ENCODE measurements at regions not wholly inside any gene's neighbourhood (a gene's known extent, or its start where the extent isn't known, plus 50 kb on each side); places are given as distances from the start of the nearest gene placed in this dataset.

DNA sequence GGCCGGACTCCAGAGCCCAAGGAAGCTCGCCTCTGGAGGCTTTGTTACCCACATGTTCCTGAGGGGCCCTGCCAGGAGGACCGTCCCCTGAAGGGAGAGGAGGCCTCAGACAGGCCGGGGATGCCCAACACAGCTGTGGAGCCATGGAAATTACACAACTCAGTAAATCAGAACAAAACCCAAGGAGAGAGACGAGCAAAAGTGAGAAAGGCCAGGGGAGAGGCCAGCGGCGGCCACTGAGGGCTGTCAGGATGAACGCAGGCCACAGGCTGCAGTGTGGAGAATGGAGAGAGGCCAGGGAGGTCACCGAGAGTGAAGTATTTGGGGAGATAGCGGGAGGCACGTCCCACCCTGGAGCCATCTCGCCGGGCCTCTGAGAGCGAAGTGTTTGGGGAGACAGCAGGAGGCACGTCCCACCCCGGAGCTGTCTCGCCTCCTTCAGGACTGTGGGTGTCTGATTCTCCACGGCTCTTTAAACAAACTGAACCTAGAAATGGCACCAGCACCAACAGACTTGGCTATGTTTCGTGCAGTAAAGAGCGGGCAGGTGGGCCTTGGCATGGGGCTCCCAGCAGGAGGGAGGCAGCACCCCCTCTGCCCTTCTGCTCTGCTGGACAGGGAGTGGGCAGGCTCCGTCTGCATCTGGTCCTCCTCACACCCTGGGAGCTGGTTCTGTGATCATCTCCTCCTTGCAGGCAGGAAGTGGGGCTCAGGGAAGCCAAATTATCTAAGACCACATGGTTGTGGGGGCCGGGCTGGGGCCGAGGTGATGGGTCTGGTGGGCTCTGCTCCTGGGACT lies 91.0 kb downstream of the YTHDF1 start:
- ChIA-PET CTCF (no interaction called here), POLR2A (no interaction called here)
- Mint-ChIP-seq H3K36me3 (ENCODE audit: low read depth) (no peaks in the 10 kb centered on the region), H3K27me3 (no peaks in the 10 kb centered on the region), H3K4me3 (no peak overlapping the region), H3K9me3 (no peaks in the 10 kb centered on the region), H3K4me1 (no peaks in the 10 kb centered on the region), H3K27ac (no peak overlapping the region)
- no peak for DNase-seq

DNA sequence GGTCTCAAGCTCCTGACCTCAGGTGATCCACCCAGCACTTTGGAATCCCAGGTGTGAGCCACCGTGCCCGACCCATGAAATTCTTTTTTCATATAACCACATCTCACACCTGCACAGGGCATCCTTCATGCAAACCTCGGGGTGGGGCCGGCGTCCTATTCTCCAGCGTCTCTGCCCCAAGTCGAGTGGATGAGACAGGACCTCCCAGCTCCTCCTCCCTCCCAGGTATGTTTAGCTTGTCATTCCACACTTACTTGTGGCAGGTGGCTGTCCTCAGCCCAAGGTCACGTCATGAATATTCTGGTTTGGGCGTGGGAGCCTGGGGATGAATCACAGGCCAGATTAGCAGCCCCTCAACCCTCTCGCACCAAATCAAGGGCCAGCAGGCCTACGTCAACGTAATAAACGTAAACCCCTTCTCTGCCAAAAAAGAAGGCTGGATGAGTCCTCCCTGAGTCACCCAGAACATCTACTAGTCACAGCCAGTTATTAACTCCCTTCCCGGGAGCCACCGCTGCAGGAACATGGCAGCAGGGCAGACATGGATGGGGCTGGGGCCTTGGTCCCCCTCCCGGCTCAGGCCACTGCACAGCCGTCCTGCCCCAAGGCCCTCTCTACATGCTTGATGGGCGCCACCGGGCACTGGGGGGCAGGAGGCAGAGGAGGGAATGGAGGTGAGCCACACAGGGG lies 91.7 kb downstream of the YTHDF1 start:
- Mint-ChIP-seq H3K4me3 (no peak overlapping the region), H3K4me1 (no peaks in the 10 kb centered on the region), H3K27ac (no peak overlapping the region), H3K36me3 (ENCODE audit: low read depth) (no peaks in the 10 kb centered on the region), H3K9me3 (no peaks in the 10 kb centered on the region), H3K27me3 (no peaks in the 10 kb centered on the region)
- ChIA-PET CTCF (no interaction called here), POLR2A (no interaction called here)
- no peak for DNase-seq

DNA sequence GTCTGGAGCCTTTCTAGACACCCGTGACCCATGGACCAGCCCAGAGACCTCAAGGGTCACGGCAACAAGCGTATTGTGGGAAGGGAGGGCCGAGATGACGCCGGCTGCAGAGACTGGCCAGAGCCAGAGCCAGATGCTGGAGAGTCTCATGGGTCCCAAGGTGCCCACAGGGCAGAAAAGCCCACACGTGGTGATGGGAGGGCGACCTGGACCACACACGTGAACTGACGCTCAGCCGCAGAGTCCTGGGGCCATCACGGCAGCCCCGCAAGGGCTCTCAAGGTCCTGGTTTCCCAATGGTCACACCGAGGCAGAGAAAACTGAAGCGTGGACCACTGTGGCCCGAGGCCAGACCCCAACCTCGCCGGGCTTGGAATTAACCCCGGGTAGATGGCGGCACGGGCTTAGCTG lies 92.6 kb downstream of the YTHDF1 start:
- no peaks in the 10 kb centered on the region for H3K27me3 Mint-ChIP-seq
- ChIA-PET POLR2A (no interaction called here), CTCF (no interaction called here)
- no peaks in the 10 kb centered on the region for H3K4me1 Mint-ChIP-seq
- H3K4me3 Mint-ChIP-seq, result no peak overlapping the region
- no peaks in the 10 kb centered on the region for H3K36me3 Mint-ChIP-seq (ENCODE audit: low read depth)
- H3K27ac Mint-ChIP-seq, result no peak overlapping the region
- H3K9me3 Mint-ChIP-seq, result no peaks in the 10 kb centered on the region
- DNase-seq, result no peak

DNA sequence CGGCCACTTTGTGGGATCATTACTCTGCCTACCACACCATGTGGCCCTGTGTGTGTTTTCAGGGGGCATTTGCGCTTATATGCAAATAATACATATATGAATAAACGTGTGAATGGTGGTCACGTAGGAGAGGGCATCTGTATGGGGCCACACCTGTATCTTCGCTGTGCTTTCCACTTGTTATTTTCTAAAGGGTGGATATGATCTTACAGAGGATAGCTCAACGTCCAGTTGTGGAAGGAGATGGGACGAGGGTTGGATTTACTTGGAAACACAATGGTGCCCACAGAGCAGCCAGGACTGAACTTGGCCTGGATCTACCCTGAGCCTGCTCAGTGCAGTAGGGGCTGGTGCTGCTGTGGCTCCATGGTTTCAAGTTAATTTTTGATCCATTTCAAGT lies 93.3 kb downstream of the YTHDF1 start:
- no peaks in the 10 kb centered on the region for H3K9me3 Mint-ChIP-seq
- ChIA-PET CTCF (no interaction called here), POLR2A (no interaction called here)
- DNase-seq, result no peak
- no peak overlapping the region for H3K4me3 Mint-ChIP-seq
- H3K27me3 Mint-ChIP-seq, result no peaks in the 10 kb centered on the region
- no peaks in the 10 kb centered on the region for H3K4me1 Mint-ChIP-seq
- no peaks in the 10 kb centered on the region for H3K36me3 Mint-ChIP-seq (ENCODE audit: low read depth)
- H3K27ac Mint-ChIP-seq, result no peak overlapping the region

- DNase-seq, result no peak
- no peak overlapping the region for H3K4me3 Mint-ChIP-seq
- H3K4me1 Mint-ChIP-seq, result no peaks in the 10 kb centered on the region
- ChIA-PET POLR2A (no interaction called here), CTCF (no interaction called here)
- no peaks in the 10 kb centered on the region for H3K27me3 Mint-ChIP-seq
- H3K36me3 Mint-ChIP-seq (ENCODE audit: low read depth), result no peaks in the 10 kb centered on the region
- no peak overlapping the region for H3K27ac Mint-ChIP-seq
- no peaks in the 10 kb centered on the region for H3K9me3 Mint-ChIP-seq
Observed at GRCh38 chr20:63121749-63122405, 94.1 kb downstream of the YTHDF1 start.

DNA sequence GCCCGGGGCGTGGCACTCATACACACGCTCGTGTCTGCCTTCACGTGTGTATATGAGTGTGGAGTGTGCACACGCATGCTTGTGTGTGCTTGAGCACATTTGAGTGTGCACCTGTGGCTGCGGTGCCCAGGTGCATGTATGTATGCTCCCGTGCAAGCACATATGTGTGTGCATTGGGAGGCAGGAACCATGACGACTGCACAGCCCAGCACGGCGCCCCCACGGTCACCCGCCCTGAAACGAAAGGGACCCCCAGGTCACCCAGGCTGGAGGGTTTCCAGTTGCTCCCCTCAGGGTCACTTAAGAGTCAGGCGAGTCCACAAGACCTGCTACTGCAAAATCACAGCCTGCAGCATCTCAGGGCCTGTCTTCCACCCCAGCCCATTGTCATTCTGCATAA lies 94.7 kb downstream of the YTHDF1 start:
- Mint-ChIP-seq H3K9me3 (no peaks in the 10 kb centered on the region), H3K27me3 (peaks cover under 1% of the 10 kb centered on the region), H3K27ac (no peak overlapping the region), H3K4me3 (no peak overlapping the region), H3K36me3 (ENCODE audit: low read depth) (no peaks in the 10 kb centered on the region), H3K4me1 (no peaks in the 10 kb centered on the region)
- ChIA-PET POLR2A (no interaction called here), CTCF (no interaction called here)
- no peak for DNase-seq

- POLR2A ChIA-PET, result no interaction called here
- H3K36me3 Mint-ChIP-seq (ENCODE audit: low read depth), result no peaks in the 10 kb centered on the region
- H3K27me3 Mint-ChIP-seq, result peaks cover 5% of the 10 kb centered on the region
- no peaks in the 10 kb centered on the region for H3K9me3 Mint-ChIP-seq
- no peak for DNase-seq
- no peak overlapping the region for H3K4me3 Mint-ChIP-seq
- CTCF ChIA-PET, result no interaction called here
- H3K27ac Mint-ChIP-seq, result no peak overlapping the region
- H3K4me1 Mint-ChIP-seq, result no peaks in the 10 kb centered on the region
Observed at GRCh38 chr20:63120808-63121090, 95.2 kb downstream of the YTHDF1 start.

DNA sequence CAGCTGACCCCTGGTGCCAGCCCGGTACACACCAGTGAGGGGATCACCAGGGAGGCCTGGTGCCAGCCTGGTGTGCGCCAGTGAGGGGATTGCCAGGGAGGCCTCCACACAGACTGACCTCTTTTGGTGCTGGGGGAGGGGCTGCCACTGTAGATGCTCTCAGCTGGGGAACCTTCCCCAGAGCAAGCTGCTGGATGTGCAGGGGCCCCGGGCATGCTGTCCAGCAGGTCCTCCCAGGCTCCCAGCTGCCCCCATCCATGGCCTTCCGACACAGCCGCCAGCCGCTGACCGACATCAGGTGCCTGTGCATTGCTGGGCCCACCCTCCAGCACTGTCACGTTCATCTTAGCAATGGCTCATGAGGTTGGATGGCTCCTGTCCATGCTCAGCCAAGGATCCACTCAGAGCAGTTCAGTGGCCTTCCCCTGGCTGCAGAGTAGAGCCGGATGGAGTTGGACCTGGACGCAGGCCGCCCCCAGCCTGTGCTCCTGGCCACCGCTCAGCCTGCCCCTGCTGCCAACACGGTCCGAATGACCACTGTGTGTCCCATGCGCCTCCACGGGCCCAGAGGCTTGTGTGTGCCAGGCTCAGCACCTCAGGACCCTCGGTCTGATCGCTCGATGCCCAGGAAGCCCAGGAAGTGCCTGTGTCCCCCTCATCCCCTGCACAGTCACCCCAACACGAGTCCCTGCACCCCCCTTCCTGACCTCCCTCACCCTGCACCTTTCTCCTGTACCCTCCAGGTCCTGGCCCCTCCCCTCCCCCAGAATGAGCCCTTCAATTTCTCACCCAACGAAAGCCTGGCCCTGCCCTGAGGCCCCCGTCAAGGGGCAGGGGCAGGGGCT lies 95.7 kb downstream of the YTHDF1 start:
- Mint-ChIP-seq H3K36me3 (ENCODE audit: low read depth) (no peaks in the 10 kb centered on the region), H3K27me3 (peaks cover 5% of the 10 kb centered on the region), H3K9me3 (no peaks in the 10 kb centered on the region), H3K4me3 (no peak overlapping the region), H3K4me1 (no peaks in the 10 kb centered on the region), H3K27ac (no peak overlapping the region)
- no peak for DNase-seq
- CTCF ChIA-PET, result no interaction called here
- POLR2A ChIA-PET, result no interaction called here

DNA sequence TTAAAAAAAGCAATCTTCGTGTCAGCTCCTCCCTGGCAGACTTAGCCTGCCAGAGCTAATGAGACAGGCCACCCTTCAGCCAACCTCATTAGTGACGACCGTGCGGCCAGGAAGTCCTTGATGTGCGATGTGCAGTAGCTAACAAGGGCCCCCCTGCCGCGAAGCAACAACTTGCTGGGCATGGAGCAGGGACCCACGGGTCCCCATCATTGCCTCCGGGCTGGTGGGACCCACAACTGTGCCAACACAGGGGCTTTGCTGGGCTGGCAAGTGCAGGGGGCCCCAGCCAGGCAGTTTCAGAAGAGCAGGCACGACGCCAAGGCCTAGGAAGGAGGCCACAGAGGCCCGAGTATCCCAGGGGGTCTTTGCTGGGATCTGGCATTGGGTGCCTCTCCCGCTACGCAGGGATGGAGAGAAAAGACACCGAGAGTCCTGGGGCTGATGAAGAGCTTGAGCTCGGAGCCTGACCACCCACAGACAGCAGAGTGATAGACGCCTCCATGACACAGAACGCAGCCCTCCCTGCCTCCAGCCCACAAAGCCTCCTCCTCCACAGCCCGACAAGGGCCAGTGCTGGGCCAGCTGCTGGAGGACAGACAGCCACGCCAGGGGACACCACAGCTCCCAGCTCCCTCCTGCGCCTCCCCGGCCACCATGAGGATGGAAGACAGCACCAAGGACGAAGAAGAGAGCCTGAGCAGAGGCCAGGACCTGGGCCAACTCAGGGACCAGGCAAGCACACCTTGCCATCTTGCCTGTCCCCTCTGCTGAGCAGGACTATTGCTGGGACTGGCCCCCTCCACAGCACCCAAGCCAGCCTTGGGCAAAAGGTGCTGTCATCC lies 96.6 kb downstream of the YTHDF1 start:
- POLR2A ChIA-PET, result no interaction called here
- DNase-seq, result no peak
- Mint-ChIP-seq H3K27me3 (peaks cover 5% of the 10 kb centered on the region), H3K27ac (no peak overlapping the region), H3K4me3 (no peak overlapping the region), H3K9me3 (no peaks in the 10 kb centered on the region), H3K36me3 (ENCODE audit: low read depth) (no peaks in the 10 kb centered on the region), H3K4me1 (no peaks in the 10 kb centered on the region)
- CTCF ChIA-PET, result no interaction called here

DNA sequence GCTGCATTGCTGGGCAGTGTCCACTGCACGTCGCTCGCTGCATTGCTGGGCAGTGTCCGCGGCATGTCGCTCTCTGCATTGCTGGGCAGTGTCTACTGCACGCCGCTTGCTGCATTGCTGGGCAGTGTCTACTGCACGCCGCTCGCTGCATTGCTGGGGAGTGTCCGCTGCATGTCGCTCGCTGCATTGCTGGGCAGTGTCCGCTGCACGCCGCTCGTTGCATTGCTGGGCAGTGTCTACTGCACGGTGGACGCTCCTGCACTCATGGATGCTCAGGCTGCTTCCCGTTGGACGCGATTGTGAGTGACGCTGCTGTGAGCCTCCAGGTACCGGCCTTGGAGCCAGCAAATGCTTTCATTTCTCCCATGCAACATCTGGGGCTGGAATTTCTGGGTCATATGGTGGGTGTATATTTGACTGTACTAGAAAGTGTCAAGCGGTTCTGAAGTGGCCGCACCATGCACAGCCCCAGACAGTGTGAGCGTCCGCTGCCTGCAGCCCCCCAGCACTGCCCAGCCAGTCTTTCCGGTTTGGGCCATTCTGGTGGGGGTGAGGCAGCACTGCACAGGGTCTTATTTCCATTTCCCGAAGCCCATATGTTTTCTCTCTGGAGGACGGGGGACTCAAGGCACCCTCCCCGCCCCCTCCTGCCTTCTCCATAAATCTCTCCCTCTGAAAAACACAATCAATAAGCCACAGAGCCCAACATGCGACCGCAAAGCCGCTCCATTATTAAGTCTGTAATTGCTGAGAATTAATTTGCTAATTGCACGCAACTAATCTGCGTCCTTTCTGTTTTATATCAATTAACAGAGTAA lies 97.4 kb downstream of the YTHDF1 start:
- no peak for DNase-seq

DNA sequence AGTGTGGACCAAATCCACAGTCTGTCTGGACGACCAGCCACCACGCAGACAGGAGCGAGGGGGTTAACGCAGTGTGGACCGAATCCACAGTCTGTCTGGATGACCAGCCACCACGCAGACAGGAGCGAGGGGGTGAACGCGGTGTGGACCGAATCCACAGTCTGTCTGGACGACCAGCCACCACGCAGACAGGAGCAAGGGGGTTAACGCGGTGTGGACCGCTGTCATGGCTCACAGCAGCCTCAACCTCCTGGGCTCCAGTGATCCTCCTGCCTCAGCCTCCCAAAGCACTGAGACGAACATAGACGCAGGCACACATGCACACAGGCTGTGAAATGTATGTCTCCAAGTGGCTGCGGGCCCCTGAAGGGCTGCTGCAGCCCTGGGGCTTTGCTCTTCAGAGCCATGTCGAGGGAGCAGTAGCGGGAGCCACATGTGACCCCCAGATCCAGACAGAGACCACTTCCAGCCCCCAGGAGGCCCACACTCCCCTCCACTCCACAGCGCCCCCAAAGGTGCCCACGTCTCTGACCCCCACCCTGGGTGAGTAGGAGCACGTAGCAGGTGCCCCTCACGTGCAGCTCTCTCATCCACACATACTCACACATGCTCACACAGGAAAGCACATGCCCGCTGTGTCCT lies 98.1 kb downstream of the YTHDF1 start:
- Mint-ChIP-seq H3K27ac (no peak overlapping the region), H3K36me3 (ENCODE audit: low read depth) (no peaks in the 10 kb centered on the region), H3K4me1 (no peaks in the 10 kb centered on the region), H3K4me3 (no peak overlapping the region), H3K9me3 (no peaks in the 10 kb centered on the region), H3K27me3 (peaks cover 5% of the 10 kb centered on the region)
- POLR2A ChIA-PET, result no interaction called here
- no peak for DNase-seq
- CTCF ChIA-PET, result no interaction called here

More for the DNA sequence above, 97.4 kb downstream of the YTHDF1 start:
- Mint-ChIP-seq H3K36me3 (ENCODE audit: low read depth) (no peaks in the 10 kb centered on the region), H3K27ac (no peak overlapping the region), H3K27me3 (peaks cover 5% of the 10 kb centered on the region), H3K4me3 (no peak overlapping the region), H3K4me1 (no peaks in the 10 kb centered on the region), H3K9me3 (no peaks in the 10 kb centered on the region)
- CTCF ChIA-PET, result no interaction called here
- POLR2A ChIA-PET, result no interaction called here

GRCh38 chr20:63117151-63117550 lies 98.8 kb downstream of the YTHDF1 start:
- H3K27ac Mint-ChIP-seq, result no peak overlapping the region
- no peaks in the 10 kb centered on the region for H3K9me3 Mint-ChIP-seq
- CTCF ChIA-PET, result no interaction called here
- POLR2A ChIA-PET, result no interaction called here
- H3K4me3 Mint-ChIP-seq, result no peak overlapping the region
- H3K4me1 Mint-ChIP-seq, result no peaks in the 10 kb centered on the region
- H3K27me3 Mint-ChIP-seq, result peaks cover 5% of the 10 kb centered on the region
- H3K36me3 Mint-ChIP-seq (ENCODE audit: low read depth), result no peaks in the 10 kb centered on the region
- DNase-seq, result no peak
